ENCODE measurements at regions not wholly inside any gene's neighbourhood (a gene's known extent, or its start where the extent isn't known, plus 50 kb on each side); places are given as distances from the start of the nearest gene placed in this dataset.

DNA sequence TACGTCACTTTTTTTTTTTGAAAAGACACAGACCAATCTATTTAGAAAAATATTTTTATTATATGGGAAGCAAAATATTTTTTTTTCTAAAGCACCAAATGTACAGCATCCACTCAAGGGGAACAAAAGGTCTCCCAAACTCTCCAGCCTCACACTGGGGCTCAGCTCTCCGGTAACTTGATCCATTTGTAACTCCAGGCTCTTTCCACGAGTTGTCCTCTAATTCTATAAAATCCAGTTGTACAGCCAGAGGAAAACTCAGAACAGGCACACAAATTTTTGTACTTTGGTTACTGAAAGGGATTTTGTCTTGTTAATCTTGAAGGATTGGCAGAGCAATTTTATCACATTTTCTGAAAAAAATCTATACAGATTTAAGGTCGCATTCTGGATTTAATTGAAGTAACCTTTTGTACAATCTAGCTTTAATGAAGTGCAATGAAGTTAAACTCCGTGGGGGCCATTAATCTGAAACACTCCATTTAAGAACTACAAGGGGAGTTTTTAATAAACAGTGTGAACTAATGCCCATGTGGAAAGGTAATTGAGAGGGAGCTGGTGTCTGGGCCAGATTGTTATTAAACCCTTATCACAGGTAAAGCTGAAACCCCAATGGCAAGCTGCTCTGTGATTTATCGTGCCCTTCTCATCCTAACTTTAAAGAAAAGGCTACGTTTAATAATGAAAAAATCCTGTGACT is 161.2 kb upstream of the FRG1 start:
- no peaks in the 10 kb centered on the region for H3K27me3 ChIP-seq (ENCODE audit: control insufficient read depth, insufficient read depth, low read length)
- no peak overlapping the region for H2BK5ac ChIP-seq (ENCODE audit: low read depth, low read length, poor library complexity, severe bottlenecking)
- in situ Hi-C loops (cut with MboI; ENCODE audit: low sequenced_read_pairs): no loop called here
- no peaks in the 10 kb centered on the region for H3K4me1 ChIP-seq (ENCODE audit: control insufficient read depth, insufficient read depth, low read length)
- no peak overlapping the region for H2AK5ac ChIP-seq (ENCODE audit: low read depth, low read length)
- no peak overlapping the region for H3K14ac ChIP-seq (replicated peaks; ENCODE audit: low read depth, low read length)
- no peak overlapping the region for H3K18ac ChIP-seq (ENCODE audit: low read depth, low read length)
- H2AFZ ChIP-seq (replicated peaks; ENCODE audit: low read length, poor library complexity): no peak overlapping the region
- no TSS peak for BruUV-seq (replicated peaks)
- dilution Hi-C loops (cut with HindIII; ENCODE audit: low sequenced_read_pairs, unreplicated experiment): no loop called here
- no peak for ATAC-seq (ENCODE audit: low read depth)
- H3K9ac ChIP-seq (ENCODE audit: low read depth, low read length): no peak overlapping the region
- no CpG with 5 or more reads among the region's 7 CpGs for WGBS, 2 experiments (ENCODE audit: extremely low coverage in 2 of 2, insufficient read length in 1 of 2)
- no peaks in the 10 kb centered on the region for H3K79me1 ChIP-seq (ENCODE audit: low read depth in 1 of 2, low read length in 2 of 2)
- H4K8ac ChIP-seq (ENCODE audit: low read depth in 2 of 2, low read length in 2 of 2): no peak overlapping the region
- H3K4me3 ChIP-seq (ENCODE audit: insufficient read depth, low read depth, low read length): no peak overlapping the region
- no peak overlapping the region for H3K23ac ChIP-seq (ENCODE audit: low read depth, low read length)
- H4K5ac ChIP-seq (ENCODE audit: low read depth, low read length): no peak overlapping the region
- no peak overlapping the region for H2AK9ac ChIP-seq (replicated peaks; ENCODE audit: low read depth, low read length, poor library complexity)
- no peaks in the 10 kb centered on the region for H3K36me3 ChIP-seq (ENCODE audit: control insufficient read depth, insufficient read depth, low read length)
- POLR2A ChIA-PET (ENCODE audit: unreplicated experiment): no interaction called here
- H3K4me2 ChIP-seq (ENCODE audit: low read depth, low read length): no peak overlapping the region
- no peak overlapping the region for H4K91ac ChIP-seq (ENCODE audit: insufficient read depth, low read depth, low read length)
- no peak overlapping the region for H3K4ac ChIP-seq (ENCODE audit: low read depth, low read length)
- TF ChIP-seq RAD21 (IDR thresholded peaks at IDR 0.05; ENCODE audit: low read length) (no peak), FOS (IDR thresholded peaks at IDR 0.05; ENCODE audit: low read depth, low read length) (no peak), NFE2L2 (IDR thresholded peaks at IDR 0.05; ENCODE audit: low read depth, low read length) (no peak), POLR2A (IDR thresholded peaks at IDR 0.05; ENCODE audit: low read depth, low read length) (no peak)
- no peak overlapping the region for H2BK15ac ChIP-seq (ENCODE audit: low read depth, low read length)
- no peaks in the 10 kb centered on the region for H4K20me1 ChIP-seq (ENCODE audit: insufficient read depth, low read length)
- no peak overlapping the region for H3K56ac ChIP-seq (ENCODE audit: extremely low read depth, insufficient read depth, low read length)
- H3K9me1 ChIP-seq (ENCODE audit: insufficient read depth, low read length): no peaks in the 10 kb centered on the region
- H2BK120ac ChIP-seq (ENCODE audit: low read depth, low read length): no peak overlapping the region
- CTCF ChIA-PET: interaction anchor here (0.8 to 1.2 kb wide), 2 partner anchors 14 to 16 kb away, joined by 3 read pairs; no protein-coding TSS in a partner anchor
- H3K27ac ChIP-seq (ENCODE audit: insufficient read depth, low read length): no peak overlapping the region
- no peak for DNase-seq
- intact Hi-C loops (cut with micrococcal nuclease): no loop called here
- no peak overlapping the region for H2BK20ac ChIP-seq (ENCODE audit: low read depth, low read length)
- H3K9me3 ChIP-seq (ENCODE audit: control insufficient read depth, insufficient read depth, low read length): peaks cover 3% of the 10 kb centered on the region; the same call in 1 of the 2 replicates

Data from IMR-90 (cell line).